Astrocyte of the cerebellum (primary cell): ENCODE measurements at regions not wholly inside any gene's neighbourhood (a gene's known extent, or its start where the extent isn't known, plus 50 kb on each side); places are given as distances from the start of the nearest gene placed in this dataset.

Experiments used
- DNase-seq: peaks from one replicate; pipeline ENCODE4 v3.0.0-alpha.2; 2011; ENCODE audit warnings: low read depth
- H3K4me3 ChIP-seq: 2 replicates; pipeline ENCODE4 v1.5.1; 2011; ENCODE audit warnings: mild to moderate bottlenecking, low read depth, low read length, moderate library complexity
- CTCF ChIP-seq: IDR thresholded peaks from 2 replicates; pipeline ENCODE4 v1.5.1; 2012; ENCODE audit warnings: low read length, low read depth, moderate library complexity, mild to moderate bottlenecking; ENCODE audit errors: missing control alignments
- in situ Hi-C: cut with HindIII; loops from 2 replicates; pipeline ENCODE4 v1.10.0; 2017; ENCODE audit warnings: low sequenced_read_pairs

GRCh38 chr10:42960491-42960990 lies 116.3 kb upstream of the RET start:
- TF ChIP-seq CTCF: no peak
- DNase-seq: no peak
- in situ Hi-C loops: no loop called here
- H3K4me3 ChIP-seq: no peak overlapping the region

GRCh38 chr10:42960991-42961795 lies 115.7 kb upstream of the RET start:
- in situ Hi-C loops: no loop called here

GRCh38 chr10:42961796-42962109 lies 115.1 kb upstream of the RET start:
- TF ChIP-seq CTCF: no peak
- no peak for DNase-seq
- H3K4me3 ChIP-seq: no peak overlapping the region
- in situ Hi-C loops: no loop called here

More at GRCh38 chr10:42960991-42961795, 115.7 kb upstream of the RET start:
- no peak overlapping the region for H3K4me3 ChIP-seq
- no peak for DNase-seq
- no peak for TF ChIP-seq CTCF

DNA sequence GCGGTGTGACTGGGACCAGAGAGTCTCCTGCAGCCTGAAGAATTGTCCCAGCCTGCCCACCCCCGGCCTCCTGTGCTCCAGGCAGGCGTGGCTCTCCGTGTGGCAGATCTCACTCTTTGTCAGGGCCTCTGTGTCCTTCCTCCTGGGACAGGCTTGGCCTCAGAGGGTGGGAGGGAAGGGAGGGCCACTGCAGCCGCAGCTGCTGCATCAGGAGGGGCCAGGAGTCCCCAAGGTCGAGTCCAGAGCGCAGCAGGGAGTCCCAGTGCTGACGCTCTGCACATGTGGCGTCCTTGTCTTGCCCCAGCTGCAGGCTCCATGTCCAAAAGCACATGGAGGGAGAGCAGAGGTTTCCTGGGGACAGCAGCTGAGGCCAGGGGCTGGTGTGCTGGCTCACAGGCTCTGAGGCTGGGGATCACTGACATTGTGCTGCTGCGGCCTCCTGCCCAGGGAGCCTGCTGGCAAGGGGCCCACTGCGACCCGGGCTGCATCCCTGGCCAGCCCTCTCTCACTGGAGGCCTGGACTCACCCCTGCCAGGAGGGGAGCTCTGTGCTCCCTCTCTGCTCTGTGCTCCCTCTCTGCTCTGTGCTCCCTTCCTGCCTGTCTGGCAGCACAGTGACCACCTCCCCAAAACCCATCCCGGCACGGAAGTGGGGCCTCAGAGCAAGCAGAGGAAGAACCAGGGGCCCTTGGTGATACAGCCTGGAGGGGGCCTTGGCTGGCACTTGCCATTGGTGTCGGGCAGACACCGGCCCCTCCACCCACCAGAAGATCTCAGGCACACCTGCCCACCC lies 114.6 kb upstream of the RET start:
- no peak overlapping the region for H3K4me3 ChIP-seq
- in situ Hi-C loops: no loop called here
- no peak for DNase-seq
- TF ChIP-seq CTCF: no peak

DNA sequence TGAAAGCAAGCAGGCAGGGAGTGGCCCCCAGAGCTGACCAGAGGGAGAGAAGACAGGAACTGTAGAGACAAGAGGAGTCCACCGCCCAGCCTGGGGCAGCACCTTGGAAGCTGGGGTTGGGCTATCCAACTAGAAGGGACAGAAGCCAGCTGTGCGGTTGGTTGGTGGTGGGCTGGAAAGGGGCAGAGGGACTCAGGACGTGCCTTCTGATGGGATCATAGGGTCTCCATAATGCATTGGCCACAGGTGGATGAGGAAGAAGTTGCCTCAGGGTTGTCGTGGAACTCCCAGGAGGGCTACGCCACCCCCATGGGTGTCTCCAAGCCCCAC lies 114.0 kb upstream of the RET start:
- in situ Hi-C loops: no loop called here
- H3K4me3 ChIP-seq: no peak overlapping the region
- no peak for TF ChIP-seq CTCF
- DNase-seq: no peak

DNA sequence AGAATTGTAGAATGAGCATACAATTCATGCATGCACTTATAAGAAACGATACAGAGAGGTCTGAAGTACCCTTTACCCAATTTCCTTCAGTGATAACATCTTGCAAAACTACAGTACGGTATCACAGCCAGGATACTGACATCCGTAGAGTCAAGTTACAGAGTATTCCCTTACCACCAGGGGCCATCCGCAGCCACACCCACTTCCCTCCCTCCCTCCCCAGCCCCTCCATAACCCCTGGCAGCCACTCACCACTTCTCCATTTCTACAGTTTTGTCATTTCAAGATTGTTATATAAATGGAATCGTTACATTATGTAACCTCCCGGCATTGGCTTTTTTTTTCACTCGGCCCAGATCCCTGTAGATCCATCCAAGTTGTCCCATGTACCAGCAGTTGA lies 113.6 kb upstream of the RET start:
- H3K4me3 ChIP-seq: no peak overlapping the region
- TF ChIP-seq CTCF: no peak
- in situ Hi-C loops: no loop called here
- DNase-seq: no peak
